ENCODE measurements at regions not wholly inside any gene's neighbourhood (a gene's known extent, or its start where the extent isn't known, plus 50 kb on each side); places are given as distances from the start of the nearest gene placed in this dataset.

- WGBS (ENCODE audit: missing lambda C conversion rate), result 49% methylated on average over 1 of the region's 1 CpG
- H3K4me1 ChIP-seq, result peaks cover 53% of the 10 kb centered on the region
- DNase-seq (ENCODE audit: low read depth in 1 of 2, low spot score in 1 of 2) (no peak), ATAC-seq (no peak), FAIRE-seq (peak; percentile 13)
- POLR2A ChIA-PET, result no interaction called here
- peak overlapping the region; percentile 72 to 74 for H3K27ac ChIP-seq
- peak overlapping the region; percentile 67; the same call in 2 of the 3 replicates for H3K4me2 ChIP-seq
- CTCF ChIA-PET, result interaction anchor here (1.1 to 1.4 kb wide), 3 partner anchors 11 to 39 kb away, joined by 4 to 5 read pairs (median 5); no protein-coding TSS in a partner anchor
- H3K4me3 ChIP-seq, result no peak overlapping the region
- TF ChIP-seq KDM5A (IDR thresholded peaks at IDR 0.05) (no peak), RAD21 (conservative IDR thresholded peaks at IDR 0.05 in 1 of 2, IDR thresholded peaks at IDR 0.05 in 1 of 2) (no peak), PBX3 (IDR thresholded peaks at IDR 0.05) (no peak), CBX8 (IDR thresholded peaks at IDR 0.05) (no peak), MYC (IDR thresholded peaks at IDR 0.05; ENCODE audit: borderline replicate concordance, low read length) (no peak), HDAC2 (IDR thresholded peaks at IDR 0.05) (no peak), JUN (IDR thresholded peaks at IDR 0.05) (no peak), TP53 (CRISPR knock-in tag; IDR thresholded peaks at IDR 0.05) (no peak), BHLHE40 (IDR thresholded peaks at IDR 0.05; ENCODE audit: low read depth, low read length) (no peak), RARB (CRISPR knock-in tag; IDR thresholded peaks at IDR 0.05) (no peak), HMGXB4 (CRISPR knock-in tag; IDR thresholded peaks at IDR 0.05; ENCODE audit: borderline replicate concordance) (no peak)
- H3K9me3 ChIP-seq, result no peaks in the 10 kb centered on the region
Measured at GRCh38 chr10:61063901-61064300, 119.9 kb upstream of the RHOBTB1 start.

- CTCF ChIA-PET, result interaction anchor here (1.0 to 1.4 kb wide), 4 partner anchors 10 to 221 kb away, joined by 3 to 5 read pairs (median 4); no protein-coding TSS in a partner anchor
- peak; percentile 14 to 85 for DNase-seq (ENCODE audit: low read depth in 1 of 2, low spot score in 1 of 2)
- H3K4me3 ChIP-seq, result no peak overlapping the region
- 11% methylated on average over 3 of the region's 3 CpGs for WGBS (ENCODE audit: missing lambda C conversion rate)
- peaks cover 53% of the 10 kb centered on the region for H3K4me1 ChIP-seq
- no peaks in the 10 kb centered on the region for H3K9me3 ChIP-seq
- POLR2A ChIA-PET, result no interaction called here
- ATAC-seq, result peak; percentile 65 to 81; a peak in 4 of 6 replicates
- peak overlapping the region; percentile 67 for H3K4me2 ChIP-seq
- no peak for FAIRE-seq
- H3K27ac ChIP-seq, result peak overlapping the region; percentile 66 to 72
- peak; percentile 80; the same call in 2 of the 3 replicates for TF ChIP-seq BCL3 (IDR thresholded peaks at IDR 0.05)
- TF ChIP-seq MAZ (IDR thresholded peaks at IDR 0.05; ENCODE audit: borderline replicate concordance, low read depth, low read length), result no peak
- TF ChIP-seq, protein P1, sequence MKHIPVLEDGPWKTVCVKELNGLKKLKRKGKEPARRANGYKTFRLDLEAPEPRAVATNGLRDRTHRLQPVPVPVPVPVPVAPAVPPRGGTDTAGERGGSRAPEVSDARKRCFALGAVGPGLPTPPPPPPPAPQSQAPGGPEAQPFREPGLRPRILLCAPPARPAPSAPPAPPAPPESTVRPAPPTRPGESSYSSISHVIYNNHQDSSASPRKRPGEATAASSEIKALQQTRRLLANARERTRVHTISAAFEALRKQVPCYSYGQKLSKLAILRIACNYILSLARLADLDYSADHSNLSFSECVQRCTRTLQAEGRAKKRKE (CRISPR knock-in tag; IDR thresholded peaks at IDR 0.05; ENCODE audit: low read depth), result no peak
- no peak for TF ChIP-seq SREBF2 (IDR thresholded peaks at IDR 0.05)
- no peak for TF ChIP-seq ZFP36 (IDR thresholded peaks at IDR 0.05; ENCODE audit: borderline replicate concordance, partially characterized antibody)
- TF ChIP-seq CBX2 (IDR thresholded peaks at IDR 0.05; ENCODE audit: borderline replicate concordance, low read depth), result no peak
- TF ChIP-seq FOXS1 (CRISPR knock-in tag; IDR thresholded peaks at IDR 0.05), result no peak
- peak; percentile 52 to 75; a peak in 3 of 4 replicates for TF ChIP-seq CEBPB (IDR thresholded peaks at IDR 0.05)
- TF ChIP-seq PHF8 (IDR thresholded peaks at IDR 0.05; ENCODE audit: borderline replicate concordance, low read depth), result no peak
- TF ChIP-seq FOSL2 (IDR thresholded peaks at IDR 0.05), result 0 out of 2 replicates have a peak, but pooled peaks have one; percentile 8
- TF ChIP-seq FOSL2 (CRISPR knock-in tag; IDR thresholded peaks at IDR 0.05), result 0 out of 2 replicates have a peak, but pooled peaks have one; percentile 11
- no peak for TF ChIP-seq TFCP2L1 (CRISPR knock-in tag; IDR thresholded peaks at IDR 0.05)
- TF ChIP-seq EHF (CRISPR knock-in tag; IDR thresholded peaks at IDR 0.05), result no peak
- TF ChIP-seq, protein P2, sequence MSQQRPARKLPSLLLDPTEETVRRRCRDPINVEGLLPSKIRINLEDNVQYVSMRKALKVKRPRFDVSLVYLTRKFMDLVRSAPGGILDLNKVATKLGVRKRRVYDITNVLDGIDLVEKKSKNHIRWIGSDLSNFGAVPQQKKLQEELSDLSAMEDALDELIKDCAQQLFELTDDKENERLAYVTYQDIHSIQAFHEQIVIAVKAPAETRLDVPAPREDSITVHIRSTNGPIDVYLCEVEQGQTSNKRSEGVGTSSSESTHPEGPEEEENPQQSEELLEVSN (IDR thresholded peaks at IDR 0.05; ENCODE audit: borderline replicate concordance, low read depth), result no peak
- TF ChIP-seq ZC3H11A (IDR thresholded peaks at IDR 0.05), result no peak
- no peak for TF ChIP-seq HEYL (CRISPR knock-in tag; IDR thresholded peaks at IDR 0.05)
- no peak for TF ChIP-seq KDM5A (IDR thresholded peaks at IDR 0.05)
- no peak for TF ChIP-seq KDM1A (IDR thresholded peaks at IDR 0.05; ENCODE audit: low read depth)
- TF ChIP-seq, protein P3, sequence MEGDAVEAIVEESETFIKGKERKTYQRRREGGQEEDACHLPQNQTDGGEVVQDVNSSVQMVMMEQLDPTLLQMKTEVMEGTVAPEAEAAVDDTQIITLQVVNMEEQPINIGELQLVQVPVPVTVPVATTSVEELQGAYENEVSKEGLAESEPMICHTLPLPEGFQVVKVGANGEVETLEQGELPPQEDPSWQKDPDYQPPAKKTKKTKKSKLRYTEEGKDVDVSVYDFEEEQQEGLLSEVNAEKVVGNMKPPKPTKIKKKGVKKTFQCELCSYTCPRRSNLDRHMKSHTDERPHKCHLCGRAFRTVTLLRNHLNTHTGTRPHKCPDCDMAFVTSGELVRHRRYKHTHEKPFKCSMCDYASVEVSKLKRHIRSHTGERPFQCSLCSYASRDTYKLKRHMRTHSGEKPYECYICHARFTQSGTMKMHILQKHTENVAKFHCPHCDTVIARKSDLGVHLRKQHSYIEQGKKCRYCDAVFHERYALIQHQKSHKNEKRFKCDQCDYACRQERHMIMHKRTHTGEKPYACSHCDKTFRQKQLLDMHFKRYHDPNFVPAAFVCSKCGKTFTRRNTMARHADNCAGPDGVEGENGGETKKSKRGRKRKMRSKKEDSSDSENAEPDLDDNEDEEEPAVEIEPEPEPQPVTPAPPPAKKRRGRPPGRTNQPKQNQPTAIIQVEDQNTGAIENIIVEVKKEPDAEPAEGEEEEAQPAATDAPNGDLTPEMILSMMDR (IDR thresholded peaks at IDR 0.05), result no peak
- TF ChIP-seq HOXA7 (CRISPR knock-in tag; IDR thresholded peaks at IDR 0.05), result no peak
- TF ChIP-seq HOXB5 (CRISPR knock-in tag; IDR thresholded peaks at IDR 0.05), result peak; percentile 94
- no peak for TF ChIP-seq HOXB13 (CRISPR knock-in tag; IDR thresholded peaks at IDR 0.05; ENCODE audit: low read depth)
- no peak for TF ChIP-seq ZNF302 (CRISPR knock-in tag; IDR thresholded peaks at IDR 0.05)
Measured at GRCh38 chr10:61063034-61063433, 119.0 kb upstream of the RHOBTB1 start.

All from A549 (cell line).